GM12878 (cell line): ENCODE measurements at regions not wholly inside any gene's neighbourhood (a gene's known extent, or its start where the extent isn't known, plus 50 kb on each side); places are given as distances from the start of the nearest gene placed in this dataset.

ENCODE experiments used
- BRCA1 ChIP-seq: IDR thresholded peaks from 2 replicates; pipeline ENCODE4 v1.6.1; 2011; ENCODE audit warnings: low read depth, low read length, improper control_type of control experiment
- CREB1 ChIP-seq: IDR thresholded peaks from 2 replicates; pipeline ENCODE4 v1.6.1; 2012; ENCODE audit warnings: low read depth, mild to moderate bottlenecking, inconsistent platforms
- DPF2 ChIP-seq: fragments of 450-650 bp; IDR thresholded peaks from 2 replicates; pipeline ENCODE4 v1.6.1; 2017; ENCODE audit warnings: mild to moderate bottlenecking
- EP300 ChIP-seq, 2 experiments: fragments of 150-350 bp in 1 of 2; IDR thresholded peaks; 2 replicates each; pipeline ENCODE4 v1.6.1; 2011 to 2012; ENCODE audit warnings: low read depth in 2 of 2, low read length in 2 of 2, borderline replicate concordance in 1 of 2, improper control_type of control experiment in 1 of 2, inconsistent platforms in 1 of 2; ENCODE audit not compliant: control insufficient read depth in 1 of 2
- EZH2 ChIP-seq: IDR thresholded peaks from 2 replicates; pipeline ENCODE4 v1.6.1; 2012; ENCODE audit warnings: low read depth, mild to moderate bottlenecking, control low read depth, inconsistent platforms, low read length, borderline replicate concordance; ENCODE audit not compliant: control insufficient read depth
- LARP7 ChIP-seq: fragments of 450-650 bp; IDR thresholded peaks from 2 replicates; pipeline ENCODE4 v1.6.1; 2017; ENCODE audit warnings: mild to moderate bottlenecking
- POLR2A ChIP-seq: IDR thresholded peaks from 2 replicates; pipeline ENCODE4 v1.6.1; 2011; ENCODE audit warnings: low read depth, mild to moderate bottlenecking, low read length
- POLR2AphosphoS5 ChIP-seq: IDR thresholded peaks from 2 replicates; pipeline ENCODE4 v1.6.1; 2011; ENCODE audit warnings: mild to moderate bottlenecking, low read length, inconsistent platforms
- SUZ12 ChIP-seq: fragments of 200-600 bp; sonication (generic); IDR thresholded peaks from one replicate; pipeline ENCODE4 v1.6.1; 2018; ENCODE audit warnings: antibody characterized with exemption, mild to moderate bottlenecking; ENCODE audit not compliant: unreplicated experiment
- YY1 ChIP-seq: IDR thresholded peaks from 2 replicates; pipeline ENCODE4 v1.6.1; 2011; ENCODE audit warnings: low read depth, mild to moderate bottlenecking, low read length
- ZNF274 ChIP-seq: IDR thresholded peaks from one replicate; pipeline ENCODE4 v1.8.0; 2011; ENCODE audit not compliant: insufficient read length, insufficient read depth
- TF ChIP-seq, protein P1 (sequence below), 3 experiments: IDR thresholded peaks in 2 of 3; conservative IDR thresholded peaks in 1 of 3; 2 replicates each; pipeline ENCODE4 v1.5.1; 2011; ENCODE audit warnings: low read depth in 3 of 3, low read length in 3 of 3, mild to moderate bottlenecking in 3 of 3, control low read depth in 2 of 3, moderate library complexity in 2 of 3, inconsistent platforms in 1 of 3, mixed read lengths in 1 of 3; ENCODE audit not compliant: control insufficient read depth in 2 of 3, insufficient read depth in 1 of 3; ENCODE audit errors: extremely low read depth in 1 of 3
- TF ChIP-seq, protein P2 (sequence below): IDR thresholded peaks from 2 replicates; pipeline ENCODE4 v1.6.1; 2012; ENCODE audit warnings: low read depth, low read length, improper control_type of control experiment

DNA sequence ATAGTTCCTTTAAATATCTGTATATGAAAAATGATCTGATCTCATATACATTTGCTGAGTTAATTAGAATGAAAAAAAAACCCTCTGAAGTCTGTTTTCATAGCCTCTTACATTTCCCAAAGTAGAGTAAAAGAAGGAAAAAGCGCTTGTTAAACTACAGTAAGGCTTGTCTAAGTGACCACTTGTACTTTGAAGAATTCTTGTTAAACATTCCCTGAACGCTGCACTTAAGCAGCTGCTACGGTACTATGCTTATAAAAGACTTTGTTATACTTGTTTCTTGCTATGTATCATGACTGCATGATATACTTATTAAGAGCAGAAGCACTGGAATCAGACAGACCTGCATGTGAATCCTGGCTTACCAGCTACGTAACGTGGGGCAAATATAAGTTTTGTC, 81.7 kb upstream of the MTAP start:
- TF ChIP-seq DPF2 (no peak), LARP7 (no peak), POLR2AphosphoS5 (no peak), YY1 (no peak), SUZ12 (no peak), EP300 (IDR thresholded peaks at IDR 0.05; ENCODE audit: borderline replicate concordance in 1 of 2, control insufficient read depth in 1 of 2, low read depth in 2 of 2, low read length in 2 of 2) (no peak), ZNF274 (no peak), POLR2A (no peak), EZH2 (no peak), CREB1 (no peak), BRCA1 (no peak)
- TF ChIP-seq, protein P1, sequence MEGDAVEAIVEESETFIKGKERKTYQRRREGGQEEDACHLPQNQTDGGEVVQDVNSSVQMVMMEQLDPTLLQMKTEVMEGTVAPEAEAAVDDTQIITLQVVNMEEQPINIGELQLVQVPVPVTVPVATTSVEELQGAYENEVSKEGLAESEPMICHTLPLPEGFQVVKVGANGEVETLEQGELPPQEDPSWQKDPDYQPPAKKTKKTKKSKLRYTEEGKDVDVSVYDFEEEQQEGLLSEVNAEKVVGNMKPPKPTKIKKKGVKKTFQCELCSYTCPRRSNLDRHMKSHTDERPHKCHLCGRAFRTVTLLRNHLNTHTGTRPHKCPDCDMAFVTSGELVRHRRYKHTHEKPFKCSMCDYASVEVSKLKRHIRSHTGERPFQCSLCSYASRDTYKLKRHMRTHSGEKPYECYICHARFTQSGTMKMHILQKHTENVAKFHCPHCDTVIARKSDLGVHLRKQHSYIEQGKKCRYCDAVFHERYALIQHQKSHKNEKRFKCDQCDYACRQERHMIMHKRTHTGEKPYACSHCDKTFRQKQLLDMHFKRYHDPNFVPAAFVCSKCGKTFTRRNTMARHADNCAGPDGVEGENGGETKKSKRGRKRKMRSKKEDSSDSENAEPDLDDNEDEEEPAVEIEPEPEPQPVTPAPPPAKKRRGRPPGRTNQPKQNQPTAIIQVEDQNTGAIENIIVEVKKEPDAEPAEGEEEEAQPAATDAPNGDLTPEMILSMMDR (IDR thresholded peaks at IDR 0.05 in 2 of 3, conservative IDR thresholded peaks at IDR 0.05 in 1 of 3; ENCODE audit: control insufficient read depth in 2 of 3, extremely low read depth in 1 of 3, insufficient read depth in 1 of 3, low read depth in 3 of 3, low read length in 3 of 3): no peak
- TF ChIP-seq, protein P2, sequence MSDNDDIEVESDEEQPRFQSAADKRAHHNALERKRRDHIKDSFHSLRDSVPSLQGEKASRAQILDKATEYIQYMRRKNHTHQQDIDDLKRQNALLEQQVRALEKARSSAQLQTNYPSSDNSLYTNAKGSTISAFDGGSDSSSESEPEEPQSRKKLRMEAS: no peak
